ENCODE measurements at regions not wholly inside any gene's neighbourhood (a gene's known extent, or its start where the extent isn't known, plus 50 kb on each side); places are given as distances from the start of the nearest gene placed in this dataset.

DNA sequence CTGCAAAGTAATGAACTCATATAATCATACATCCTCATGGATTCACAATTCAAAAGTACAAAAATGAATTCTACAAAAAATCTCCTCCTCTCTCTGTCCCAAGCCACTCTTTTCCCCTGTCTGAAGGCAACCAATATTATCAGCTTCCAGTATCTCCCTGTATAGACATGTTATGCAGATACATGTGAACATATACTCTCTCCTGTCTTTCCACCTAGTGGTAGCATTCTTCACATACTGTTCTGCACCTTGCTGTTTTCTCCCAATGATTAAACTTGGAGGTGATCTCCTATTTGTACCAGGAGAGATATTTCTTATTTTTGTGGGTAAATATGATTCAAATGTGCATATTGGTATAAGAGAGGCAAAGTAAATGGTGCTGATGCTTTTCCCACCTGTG, 416.4 kb downstream of the EPM2A start:
- DNase-seq (ENCODE audit: low read depth) = no peak

DNA sequence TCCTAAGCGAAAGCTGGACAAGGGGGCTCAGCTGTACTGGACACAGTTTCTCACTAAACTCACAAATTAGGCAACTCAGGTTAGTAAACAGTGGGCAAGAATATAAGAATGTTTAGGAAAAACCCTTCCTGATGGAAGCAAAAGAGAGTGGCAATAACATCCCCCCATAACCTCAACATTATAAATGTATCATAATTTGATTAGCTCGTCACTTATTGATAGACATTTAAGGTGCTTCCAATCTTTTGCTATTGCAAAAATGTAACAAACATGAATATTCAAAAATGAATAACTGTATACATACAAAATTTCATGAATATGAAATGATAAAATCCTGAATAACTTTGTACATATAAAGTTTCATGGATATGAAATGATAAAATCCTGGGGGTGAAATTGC, 415.7 kb downstream of the EPM2A start:
- DNase-seq (ENCODE audit: low read depth) = no peak

DNA sequence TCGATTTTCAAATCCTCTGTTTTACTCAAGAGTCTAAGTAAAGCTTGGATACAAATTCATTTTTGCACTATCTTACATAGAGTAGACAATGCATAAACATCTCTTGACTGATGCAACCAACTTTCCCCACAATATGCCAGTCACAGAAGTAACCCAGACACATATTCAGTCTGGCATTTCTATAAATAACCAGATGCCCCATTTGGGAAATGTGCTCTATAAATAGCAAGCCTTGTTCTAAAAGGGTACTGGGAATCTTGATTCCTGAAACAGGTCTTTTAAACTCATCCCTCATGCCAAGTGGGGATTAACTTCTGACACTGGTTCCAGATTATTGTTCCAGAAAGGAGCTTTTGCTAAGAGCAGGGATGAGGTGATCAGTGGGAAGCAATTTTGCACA, 411.7 kb downstream of the EPM2A start:
- DNase-seq (ENCODE audit: low read depth) = no peak

DNA sequence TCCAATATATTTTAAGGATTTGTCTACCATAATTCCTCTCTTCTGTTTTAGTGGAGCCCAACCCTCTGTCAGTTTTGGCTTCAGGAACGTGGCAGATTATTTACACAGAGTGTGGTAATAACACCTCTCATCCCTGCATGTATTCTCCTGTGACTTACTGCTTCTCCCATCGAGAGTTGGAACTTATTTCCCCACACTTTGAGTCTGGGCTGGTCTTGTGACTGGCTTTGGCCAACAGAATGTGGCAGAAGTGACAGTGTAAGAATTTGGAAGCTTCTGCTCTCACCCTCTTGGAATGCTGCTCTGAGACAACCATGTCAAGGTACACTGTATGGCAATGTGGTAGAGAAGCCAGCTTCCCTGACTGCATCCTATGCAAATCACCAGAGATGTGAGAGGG, 407.7 kb downstream of the EPM2A start:
- DNase-seq (ENCODE audit: low read depth) = no peak

DNA sequence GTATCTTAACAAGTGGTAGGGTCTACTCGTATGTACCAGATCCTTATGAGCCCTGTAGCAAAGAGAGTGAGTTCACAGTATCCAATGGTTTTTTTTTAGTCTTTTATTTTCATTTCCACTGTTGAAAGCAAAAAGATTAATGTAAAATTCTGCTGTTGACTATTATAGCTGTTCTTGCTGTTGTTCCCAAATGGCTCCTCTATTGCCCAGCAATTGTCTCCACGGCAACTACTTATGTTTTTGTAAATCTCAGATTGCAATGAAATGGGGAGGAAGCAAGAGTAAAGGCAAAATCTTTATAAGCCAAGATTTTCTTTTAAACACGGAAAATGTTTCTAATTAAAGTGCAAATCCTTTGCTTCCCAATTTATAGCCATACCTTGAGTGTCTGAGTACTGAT, 406.1 kb downstream of the EPM2A start:
- no peak for DNase-seq (ENCODE audit: low read depth)

DNA sequence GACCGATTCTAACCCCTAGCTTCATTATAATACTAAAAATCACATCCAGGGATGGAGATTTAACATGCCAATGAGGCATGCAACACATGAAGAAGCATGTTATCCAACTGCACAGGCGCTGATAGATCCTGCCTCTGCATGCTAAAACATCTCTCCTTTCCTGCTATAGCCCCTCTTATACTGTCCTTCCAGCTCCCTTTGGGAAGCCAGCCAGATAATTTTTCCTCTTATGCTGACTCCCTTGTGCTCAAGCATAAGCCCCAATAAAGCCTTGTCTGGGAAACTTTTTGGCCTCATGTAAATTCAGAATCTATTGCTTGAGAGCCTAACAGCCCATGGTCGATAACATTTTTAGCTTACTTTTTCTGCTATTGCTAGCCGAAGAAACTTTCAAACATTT, 404.3 kb downstream of the EPM2A start:
- DNase-seq (ENCODE audit: low read depth) = no peak

DNA sequence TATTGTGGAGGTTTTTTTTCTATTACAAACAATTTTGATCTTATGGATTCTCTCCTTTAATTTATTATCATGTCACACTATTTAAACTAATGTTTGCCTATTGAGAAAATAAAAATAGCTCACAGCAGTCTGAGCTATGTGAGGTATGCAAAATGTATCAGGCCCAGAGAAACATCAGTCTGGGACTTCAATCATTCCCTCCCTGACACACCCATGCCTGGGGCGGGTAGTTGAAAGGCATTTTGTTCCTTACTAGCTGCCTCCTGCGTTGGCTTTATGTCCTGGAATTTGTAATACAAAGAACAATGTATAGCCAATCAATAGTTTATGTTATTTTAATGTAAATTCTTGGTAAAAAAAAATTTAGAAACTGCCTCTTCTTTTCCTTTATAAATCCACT, 403.3 kb downstream of the EPM2A start:
- DNase-seq (ENCODE audit: low read depth) = no peak

DNA sequence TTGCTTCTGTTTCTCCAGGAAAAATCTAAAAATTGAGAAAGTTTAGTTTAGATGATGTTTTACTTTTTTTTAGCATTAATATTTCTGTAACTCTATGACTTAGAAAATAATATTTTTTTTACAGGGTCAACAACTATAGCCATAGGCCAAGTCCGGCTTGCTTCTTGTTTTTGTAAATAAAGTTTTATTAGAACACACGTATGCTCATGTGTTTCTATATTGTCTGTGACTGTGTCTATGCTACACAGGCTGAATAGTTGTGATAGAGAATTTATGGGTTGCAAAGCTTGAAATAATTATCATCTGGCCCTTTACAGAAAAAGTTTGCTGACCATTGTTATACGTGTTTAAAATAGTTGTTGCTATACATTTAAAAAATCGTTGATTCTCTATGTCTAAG, 399.2 kb downstream of the EPM2A start:
- DNase-seq (ENCODE audit: low read depth) = no peak

DNA sequence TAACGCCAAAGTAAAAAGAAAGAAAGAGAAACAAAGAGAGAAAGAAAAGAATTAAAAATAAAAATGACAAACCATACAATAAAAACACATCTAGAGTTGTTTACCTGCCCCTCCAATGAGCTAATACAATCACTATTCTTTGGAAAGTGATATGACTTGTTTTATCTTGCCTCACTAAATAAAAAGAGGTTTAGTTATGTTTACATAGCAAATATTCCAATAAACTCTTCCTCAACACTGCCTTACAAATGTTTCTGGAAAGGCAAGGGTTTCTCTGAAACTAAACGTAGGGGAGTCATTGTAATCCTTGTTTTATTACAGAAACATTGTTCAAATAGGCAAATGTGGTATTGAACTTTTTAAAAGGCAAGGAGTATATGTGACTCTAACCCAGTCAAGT, 396.2 kb downstream of the EPM2A start:
- no peak for DNase-seq (ENCODE audit: low read depth)

DNA sequence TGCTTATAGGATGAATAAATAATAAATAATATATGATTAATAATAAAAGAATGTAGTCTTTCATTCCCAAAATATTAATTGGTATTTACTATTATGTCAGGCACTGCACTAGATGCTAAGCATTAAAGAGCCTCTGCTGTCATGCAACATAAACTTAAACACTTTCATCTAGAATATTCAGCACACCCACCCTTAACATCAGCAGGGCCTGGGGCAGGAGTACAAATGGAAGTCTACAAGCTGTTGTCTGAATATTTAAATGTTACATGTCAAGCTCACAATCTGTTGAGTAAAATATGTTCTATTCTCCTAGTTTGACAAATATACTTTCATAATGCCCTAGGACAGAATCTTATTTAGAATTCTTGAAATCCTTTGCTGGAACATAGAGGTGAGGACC, 395.1 kb downstream of the EPM2A start:
- no peak for DNase-seq (ENCODE audit: low read depth)

DNA sequence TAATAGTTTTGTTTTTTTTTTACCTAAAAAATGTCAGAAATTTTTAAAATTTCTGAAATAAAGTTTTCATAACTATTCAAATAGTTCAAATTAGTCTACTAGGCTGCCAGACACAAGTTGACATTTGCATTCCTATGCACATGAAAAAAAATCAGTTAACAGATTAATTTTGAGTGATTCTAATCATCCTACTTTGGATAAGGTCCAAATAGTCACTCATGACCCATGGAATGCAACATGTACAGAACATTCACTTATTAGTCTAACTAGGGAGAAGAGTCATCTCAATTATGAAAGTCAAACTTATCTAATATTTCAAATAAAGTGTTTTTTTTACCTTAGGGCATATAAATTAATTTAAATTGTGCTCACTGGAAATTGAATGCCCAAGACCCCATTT, 390.2 kb downstream of the EPM2A start:
- no peak for DNase-seq (ENCODE audit: low read depth)

DNA sequence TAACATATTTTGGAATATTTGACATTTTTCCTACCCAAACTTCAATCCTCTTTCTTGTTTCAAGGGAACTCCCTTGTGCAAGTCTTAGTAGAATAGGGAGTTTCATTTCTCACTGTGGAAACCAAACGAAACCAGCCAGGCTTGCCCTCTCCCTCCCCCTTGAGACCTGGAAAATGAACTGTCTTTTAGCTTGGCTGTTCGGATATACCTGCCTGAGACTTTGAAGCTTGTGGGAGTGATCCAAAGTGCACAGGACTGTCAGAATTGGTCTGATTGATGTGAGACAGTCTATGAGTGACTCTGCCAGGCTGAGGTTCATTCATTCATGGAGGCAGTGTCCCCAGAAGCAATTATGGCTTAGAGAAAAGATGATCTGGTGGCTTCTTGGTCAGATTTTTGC, 388.1 kb downstream of the EPM2A start:
- no peak for DNase-seq (ENCODE audit: low read depth)

DNA sequence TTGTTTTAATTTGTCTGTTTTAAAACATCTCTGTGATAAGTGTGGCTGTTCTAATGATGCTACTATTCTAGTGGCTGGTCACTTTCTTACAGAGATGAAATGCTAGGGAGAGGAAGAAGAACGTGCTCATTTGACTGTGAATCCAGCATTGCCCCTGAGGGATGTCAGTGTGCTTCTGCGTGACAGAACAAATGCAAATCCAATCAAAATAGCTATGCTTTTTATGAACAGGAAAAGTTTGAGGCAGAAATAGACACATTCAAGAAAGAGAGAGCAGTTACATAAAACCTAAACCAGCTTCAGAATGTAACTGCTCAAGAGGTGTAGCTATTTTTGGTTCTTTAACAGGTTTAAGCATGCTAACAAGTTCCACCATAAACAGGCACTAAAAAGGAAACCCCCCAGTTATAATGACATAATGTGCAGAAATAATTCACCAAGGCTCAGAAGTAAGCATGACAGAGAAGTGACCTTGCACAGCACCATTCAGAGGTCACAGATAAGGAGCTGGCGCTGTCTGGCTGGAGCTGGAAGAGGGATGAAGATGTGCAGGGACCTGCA, 385.3 kb downstream of the EPM2A start:
- no peak for DNase-seq (ENCODE audit: low read depth)

DNA sequence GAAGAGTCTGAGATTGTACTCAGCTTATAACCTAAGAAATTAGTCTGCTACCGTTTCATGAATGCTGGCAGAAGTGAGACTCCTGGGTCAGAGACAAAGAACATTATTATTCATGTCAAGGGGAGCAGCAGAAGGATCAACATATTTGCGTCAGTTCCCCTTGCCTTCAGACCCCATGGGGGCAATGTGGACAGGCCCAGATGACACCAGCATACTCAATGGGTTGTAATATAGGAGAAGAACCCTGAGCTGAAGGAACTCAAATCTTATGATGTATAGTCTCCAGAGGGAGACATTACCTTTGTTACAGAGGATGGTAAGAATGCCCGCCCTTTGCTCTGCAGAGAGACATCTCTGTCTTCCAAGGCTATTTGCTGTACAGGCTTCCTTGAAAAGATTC, 384.4 kb downstream of the EPM2A start:
- DNase-seq (ENCODE audit: low read depth) = no peak

DNA sequence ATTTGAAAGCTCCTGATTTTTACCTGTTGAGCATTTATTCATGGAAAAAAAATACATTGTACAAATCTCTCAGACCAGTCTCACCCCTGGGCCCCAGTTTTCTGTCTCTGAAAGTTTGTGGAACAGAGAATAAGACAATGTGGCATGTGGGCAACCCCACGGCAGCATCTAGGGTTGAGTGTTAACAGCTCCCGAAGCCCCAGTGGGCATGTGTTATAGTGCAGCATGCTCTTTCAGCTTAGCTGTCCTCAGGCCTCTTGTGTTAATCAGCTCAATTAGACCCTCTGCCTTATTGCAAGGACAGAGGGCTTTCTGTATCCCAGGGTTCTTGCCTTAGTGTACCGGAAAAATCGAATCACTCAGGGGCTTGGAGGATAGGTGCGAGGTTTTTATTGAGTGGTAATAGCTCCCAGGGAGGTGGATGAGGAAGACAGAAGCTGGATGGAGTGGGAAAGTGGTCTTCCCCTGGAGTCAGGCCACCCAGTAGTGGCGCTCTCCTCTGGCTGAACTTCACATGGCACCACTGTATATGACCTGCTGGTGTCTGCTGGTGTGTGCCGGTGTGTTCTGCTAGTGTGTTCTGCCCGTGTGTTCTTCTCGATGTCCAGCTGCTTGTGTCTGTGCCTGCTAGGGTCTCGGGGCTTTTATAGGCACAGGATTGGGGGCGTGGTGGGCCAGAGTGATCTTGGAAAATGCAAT, 382.8 kb downstream of the EPM2A start:
- DNase-seq (ENCODE audit: low read depth) = no peak

DNA sequence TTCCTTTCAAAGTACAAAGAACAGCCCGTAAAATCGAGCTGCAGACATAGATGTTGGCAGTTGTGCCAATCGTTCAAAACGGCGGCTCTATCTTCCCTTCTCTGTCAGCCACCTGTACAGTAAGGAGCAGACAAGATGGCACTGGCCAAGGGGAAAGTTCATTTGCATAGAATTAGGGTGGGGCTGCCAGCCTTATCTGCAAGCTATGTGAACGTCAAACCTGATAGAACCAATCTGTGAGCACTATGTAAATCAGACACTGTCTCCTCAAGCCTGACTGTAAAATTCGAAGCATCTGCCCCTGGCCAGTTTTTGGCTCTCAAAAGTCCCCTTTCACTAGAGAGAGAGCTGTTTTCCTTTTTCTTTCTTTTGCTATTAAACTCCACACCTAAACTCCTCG, 374.5 kb downstream of the EPM2A start:
- no peak for DNase-seq (ENCODE audit: low read depth)

DNA sequence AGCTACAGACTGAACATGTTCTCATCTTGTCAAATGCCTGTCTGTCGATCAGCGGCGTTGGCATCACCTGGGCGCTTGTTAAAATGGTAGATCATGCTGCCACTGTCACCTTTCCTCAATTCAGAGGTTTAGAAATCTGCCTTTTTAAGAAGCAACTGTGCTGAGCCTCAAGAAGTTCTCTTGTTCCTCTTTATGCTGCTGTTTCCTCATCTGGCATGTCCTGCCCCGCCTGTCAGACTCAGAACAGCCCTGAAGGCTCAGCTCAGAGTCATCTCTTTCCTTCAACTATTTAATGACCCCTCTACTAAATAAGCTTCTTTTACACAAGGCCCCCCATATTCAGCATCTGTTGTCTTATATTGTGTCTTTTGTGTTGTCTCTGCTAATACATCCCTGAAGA, 368.2 kb downstream of the EPM2A start:
- DNase-seq (ENCODE audit: low read depth) = no peak

DNA sequence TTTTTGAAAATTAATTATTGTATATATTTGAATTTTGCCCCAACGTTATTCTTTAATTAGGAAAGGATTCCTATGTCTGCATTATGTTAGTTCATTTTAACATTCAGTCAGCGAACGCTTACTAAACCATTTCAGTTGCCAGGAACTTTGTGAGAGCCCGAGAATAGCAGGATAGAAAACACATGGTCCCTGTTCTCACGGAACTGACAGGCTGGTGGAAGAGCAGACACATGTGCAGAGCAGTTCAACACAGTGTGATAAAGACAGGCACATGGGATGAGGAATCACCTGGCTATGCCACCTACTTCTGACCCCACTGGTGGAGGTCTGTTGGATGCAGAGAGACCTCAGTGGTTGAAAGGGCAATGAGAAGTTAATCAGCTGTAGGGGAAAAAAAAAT, 367.2 kb downstream of the EPM2A start:
- no peak for DNase-seq (ENCODE audit: low read depth)

DNA sequence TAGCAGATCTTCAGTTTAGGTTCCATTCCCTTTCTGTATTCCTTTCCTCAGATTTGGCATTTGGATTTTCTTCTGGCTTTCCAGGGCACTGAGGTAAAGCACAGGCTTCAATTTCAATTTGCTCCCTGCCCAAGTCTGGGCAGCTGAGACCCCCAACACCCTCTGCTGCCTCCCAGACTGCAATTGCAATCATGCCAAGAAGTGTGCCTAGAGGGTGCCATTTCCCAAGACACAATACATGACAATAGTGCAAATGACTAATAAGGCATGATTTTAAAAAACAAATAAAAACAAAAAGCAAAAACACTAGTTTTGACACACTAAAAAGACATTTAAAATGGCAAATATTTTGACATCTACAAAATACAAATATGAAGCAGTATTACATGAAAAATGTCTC, 364.8 kb downstream of the EPM2A start:
- no peak for DNase-seq (ENCODE audit: low read depth)

DNA sequence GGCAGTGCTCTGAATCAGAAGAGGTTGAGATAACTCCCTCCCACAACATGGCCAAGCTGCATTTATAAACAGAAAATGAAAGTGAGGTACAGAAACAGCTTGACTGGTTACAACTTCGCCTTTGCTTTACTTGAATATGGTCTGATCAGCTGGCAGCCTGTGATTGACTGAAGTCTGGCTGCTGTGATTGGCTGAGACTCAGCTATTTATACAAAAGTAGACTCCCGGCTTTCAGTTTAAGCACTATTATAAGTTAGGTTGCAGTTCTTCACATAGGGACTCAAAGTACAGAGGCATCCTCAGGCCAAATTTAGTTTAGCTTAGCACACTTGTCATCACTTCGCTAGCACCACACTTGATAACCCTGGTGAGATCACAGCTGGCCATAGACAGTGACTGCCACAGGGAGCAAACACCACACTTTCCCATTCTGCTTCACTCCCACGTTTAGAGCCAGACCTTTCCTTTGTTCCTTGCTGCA, 362.6 kb downstream of the EPM2A start:
- no peak for DNase-seq (ENCODE audit: low read depth)

DNA sequence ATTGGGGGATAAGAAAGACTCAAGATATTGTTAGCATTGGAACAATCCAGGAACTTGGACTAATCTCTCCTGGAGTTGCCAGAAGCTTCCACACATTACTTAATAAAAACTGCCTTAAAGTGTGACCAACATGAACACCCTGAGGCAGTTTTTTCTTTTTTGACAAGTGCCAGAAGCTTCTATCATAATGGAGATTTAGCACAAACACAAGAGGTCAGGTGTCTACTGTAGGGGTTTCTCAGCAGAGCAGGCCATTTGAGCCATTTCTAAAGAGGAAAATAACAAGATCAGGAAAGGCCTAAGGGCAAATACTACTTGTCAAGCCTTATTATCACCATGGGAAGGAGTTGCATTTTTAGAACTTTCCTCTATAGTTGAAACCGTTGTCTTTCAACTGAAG, 361.5 kb downstream of the EPM2A start:
- DNase-seq (ENCODE audit: low read depth) = no peak

DNA sequence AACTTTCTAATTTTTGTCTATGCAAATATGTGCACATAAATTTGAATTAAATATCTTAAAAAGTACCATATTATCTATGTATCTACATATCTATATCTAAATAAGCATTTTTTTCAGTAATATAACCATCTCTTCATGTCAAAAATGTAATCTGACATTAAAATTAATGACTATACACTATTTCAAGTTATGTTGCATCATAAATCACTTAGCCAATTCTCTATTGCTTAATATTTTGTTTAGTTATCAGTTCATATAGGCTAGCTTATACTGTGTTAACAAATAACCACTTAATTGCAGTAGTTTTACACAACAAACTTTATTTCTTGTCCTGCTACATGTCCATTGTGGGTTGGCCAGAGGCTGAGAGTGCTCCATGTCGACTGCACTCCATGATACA, 360.8 kb downstream of the EPM2A start:
- DNase-seq (ENCODE audit: low read depth) = no peak

DNA sequence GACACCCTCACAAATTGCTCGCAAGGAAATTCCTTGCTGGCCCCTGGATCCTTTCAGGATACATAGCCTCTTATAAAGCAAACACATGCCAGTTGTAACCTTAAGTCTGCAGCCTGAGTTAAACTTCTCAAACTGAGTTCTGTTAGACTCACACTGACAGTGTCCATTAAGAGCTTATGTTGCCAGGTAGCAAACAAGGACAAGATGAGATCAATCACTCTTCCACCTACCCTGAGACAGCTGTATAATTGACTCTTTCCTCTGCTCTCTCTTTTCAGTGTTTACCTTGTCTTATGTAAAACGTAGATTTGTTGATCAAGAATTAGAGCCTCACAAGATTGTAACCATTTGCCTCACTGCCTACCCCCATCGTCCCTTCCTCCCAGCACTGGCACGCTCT, 359.8 kb downstream of the EPM2A start:
- DNase-seq (ENCODE audit: low read depth) = no peak

DNA sequence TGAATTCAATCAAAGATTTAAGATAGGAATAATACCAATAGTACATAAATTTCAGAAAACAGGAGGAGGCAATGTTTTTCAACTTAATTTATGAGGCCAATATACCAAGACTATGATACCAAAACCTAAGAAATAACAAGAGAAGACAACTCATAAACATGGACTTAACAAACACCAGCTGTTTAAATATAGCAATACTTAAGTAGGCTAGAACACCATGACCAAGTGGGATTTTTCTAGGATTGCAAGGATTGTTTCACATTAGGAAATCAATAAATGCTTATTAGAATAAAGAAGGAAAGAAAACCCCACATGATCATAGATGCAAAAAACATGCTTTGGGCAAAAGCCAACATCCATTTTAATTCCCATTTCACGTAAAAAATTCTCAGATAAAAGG, 355.1 kb downstream of the EPM2A start:
- DNase-seq (ENCODE audit: low read depth) = no peak
